ENCODE measurements at regions not wholly inside any gene's neighbourhood (a gene's known extent, or its start where the extent isn't known, plus 50 kb on each side); places are given as distances from the start of the nearest gene placed in this dataset.

DNA sequence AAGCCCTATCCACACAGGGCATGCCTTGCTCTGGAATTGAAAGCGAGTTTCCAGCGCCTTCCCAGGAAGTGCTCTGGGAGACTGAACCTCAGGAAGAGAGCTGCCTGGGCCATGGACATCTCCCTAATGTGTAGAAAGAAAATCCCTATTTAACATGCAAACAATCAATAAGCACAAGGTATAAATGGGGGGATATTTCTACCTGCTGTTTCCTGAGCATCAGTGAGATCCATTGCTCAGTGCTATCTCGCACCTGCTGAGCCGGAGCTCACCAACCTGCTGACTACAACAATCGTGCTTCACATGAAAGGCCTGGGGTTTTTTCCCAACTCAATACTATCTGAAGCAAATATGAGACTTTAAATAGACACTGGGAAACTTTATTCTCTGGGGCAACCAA is 584.0 kb downstream of the GLRX3 start:
- no peak for DNase-seq (ENCODE audit: low read depth)

DNA sequence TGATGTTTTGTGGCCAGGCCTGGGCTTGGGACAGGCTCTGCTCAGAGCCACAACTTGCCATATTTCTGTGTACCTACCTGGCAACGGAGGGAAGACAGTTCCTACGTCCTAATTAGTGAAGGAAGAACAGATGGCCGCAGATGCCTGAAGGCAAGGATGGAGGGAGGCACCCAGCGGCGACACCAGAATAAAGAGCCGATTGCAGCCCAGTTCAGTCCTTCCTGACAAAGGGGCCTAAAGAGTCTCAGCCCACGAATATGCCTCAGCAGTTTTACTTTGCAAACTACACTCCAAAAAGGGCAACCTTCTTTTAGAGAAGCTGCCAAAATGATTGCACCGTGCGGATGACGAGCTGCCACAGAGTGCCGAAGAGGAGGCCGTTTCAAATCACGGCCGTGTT is 585.8 kb downstream of the GLRX3 start:
- DNase-seq (ENCODE audit: low read depth), result no peak

DNA sequence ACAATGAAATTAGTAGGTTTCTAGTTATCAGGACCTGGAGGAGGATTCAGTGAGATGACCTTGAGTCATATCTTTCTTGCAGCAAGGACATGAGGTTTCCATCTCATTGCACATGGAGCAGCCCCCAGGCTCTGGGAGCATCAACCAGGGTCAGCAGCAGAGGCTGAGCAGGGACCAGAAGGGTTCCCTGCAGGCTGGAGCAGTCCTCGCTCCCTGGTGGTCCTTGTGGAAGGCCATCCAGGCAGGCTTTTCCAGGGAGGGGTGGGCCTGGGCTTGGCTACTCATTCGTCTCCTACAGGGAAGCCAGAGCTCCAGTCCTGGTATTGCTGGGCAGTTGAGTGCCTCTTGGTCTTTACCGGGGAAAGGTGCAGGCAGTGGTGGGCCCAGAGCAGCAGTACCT is 587.5 kb downstream of the GLRX3 start:
- DNase-seq (ENCODE audit: low read depth), result no peak

DNA sequence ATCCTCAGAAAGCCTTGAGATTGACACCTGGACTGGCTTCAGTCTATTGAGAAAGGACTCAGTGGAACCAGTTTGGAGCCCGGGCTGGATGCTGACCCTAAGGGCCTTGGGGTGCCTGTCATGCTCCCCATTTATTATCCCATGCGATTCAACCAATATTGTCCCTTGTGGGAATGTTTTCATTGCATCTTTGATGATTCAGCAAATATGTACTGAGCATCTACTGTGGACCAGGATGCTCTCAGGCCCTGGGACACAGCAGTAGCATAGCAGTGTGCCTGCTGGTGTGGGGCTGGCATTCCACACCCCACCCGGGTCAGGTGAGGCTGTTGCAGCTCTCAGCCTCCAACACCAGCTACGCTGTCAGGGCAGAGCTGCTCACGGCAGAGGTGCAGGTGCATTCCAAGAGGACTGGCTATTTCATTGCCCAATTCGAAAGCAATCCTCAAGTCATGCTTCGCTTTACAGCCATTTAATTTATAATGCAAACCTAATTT is 586.0 kb downstream of the TCERG1L start:
- no peak for DNase-seq (ENCODE audit: low read depth)

DNA sequence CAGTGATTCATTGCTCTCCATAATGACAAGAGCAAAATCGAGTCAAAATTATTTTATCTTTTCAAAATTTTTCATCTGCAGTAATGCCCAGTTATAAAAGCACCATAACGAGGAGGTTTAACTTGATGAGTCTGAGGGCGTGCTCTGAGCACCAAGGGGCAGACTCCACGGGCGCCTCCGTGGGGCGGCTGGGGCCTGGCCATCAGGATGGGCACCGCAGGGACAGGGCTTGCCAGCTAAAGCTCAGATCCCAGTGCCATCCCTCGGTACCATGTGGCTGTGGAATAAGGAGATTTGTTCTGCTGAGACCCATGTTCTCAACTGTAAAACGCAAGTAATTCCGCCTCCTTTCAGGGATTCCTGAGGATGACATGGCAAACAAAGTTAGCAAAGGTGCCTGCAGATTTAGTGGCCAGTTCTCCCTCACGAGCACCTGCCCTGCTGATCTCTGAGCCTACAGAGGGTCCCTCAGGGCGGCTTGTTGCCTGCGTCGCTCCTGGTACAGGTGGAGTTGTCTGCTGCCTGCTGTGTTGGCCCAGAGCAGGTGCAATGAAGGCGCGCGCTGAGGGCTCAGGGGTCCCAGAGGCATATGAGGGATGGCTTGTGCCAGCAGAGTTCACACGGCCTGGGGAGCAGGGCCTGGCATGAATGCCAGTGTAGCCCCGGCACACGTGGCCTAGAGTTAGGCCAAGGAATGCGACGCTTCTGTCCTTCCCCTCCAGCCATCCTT is 584.4 kb downstream of the TCERG1L start:
- DNase-seq (ENCODE audit: low read depth), result no peak

- no peak for DNase-seq (ENCODE audit: low read depth)
Measured at GRCh38 chr10:130727766-130728490, 583.6 kb downstream of the TCERG1L start.

GRCh38 chr10:130728531-130729215 is 582.8 kb downstream of the TCERG1L start:
- DNase-seq (ENCODE audit: low read depth), result no peak

- DNase-seq (ENCODE audit: low read depth), result no peak
Measured at GRCh38 chr10:130729876-130730275, 581.6 kb downstream of the TCERG1L start.

DNA sequence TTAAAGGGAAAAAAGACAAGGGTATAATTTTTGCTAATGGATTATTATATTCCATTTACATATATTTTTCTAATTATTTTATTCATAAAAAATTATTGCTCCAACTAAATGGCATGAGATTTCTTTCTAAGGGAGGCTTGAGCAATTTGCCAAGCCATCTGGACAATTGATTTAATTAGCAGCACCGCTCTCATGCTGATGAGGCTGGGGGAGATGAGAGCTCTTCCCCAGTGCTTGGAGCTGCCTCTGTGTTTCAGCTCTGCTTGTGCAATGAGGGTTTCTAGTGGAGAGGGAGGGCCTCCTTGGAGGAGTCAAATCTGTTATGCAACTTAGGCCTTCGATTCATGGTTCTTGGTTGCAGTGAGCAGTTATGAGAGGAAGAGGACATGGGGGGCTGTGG is 574.3 kb downstream of the TCERG1L start:
- DNase-seq (ENCODE audit: low read depth), result no peak

DNA sequence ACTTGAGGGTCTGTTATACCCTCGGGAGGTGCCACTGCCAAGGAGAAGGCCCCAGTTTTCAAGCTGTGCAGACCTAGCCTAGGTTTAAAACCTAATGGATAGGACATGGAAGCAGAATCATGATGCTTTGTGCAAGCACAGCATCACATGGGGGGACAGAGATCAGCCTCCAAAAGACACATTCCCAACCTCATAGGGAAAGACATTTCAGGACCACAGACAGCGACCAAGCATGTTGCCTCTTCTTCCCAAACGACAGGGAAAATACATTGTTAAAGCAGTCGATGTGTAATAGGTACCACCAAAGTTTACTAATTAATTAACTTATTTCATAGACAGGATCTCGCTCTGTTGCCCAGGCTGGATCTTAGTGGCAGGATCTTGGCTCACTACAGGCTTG is 573.9 kb downstream of the TCERG1L start:
- no peak for DNase-seq (ENCODE audit: low read depth)

GRCh38 chr10:130739016-130739756 is 572.3 kb downstream of the TCERG1L start:
- DNase-seq (ENCODE audit: low read depth), result no peak

DNA sequence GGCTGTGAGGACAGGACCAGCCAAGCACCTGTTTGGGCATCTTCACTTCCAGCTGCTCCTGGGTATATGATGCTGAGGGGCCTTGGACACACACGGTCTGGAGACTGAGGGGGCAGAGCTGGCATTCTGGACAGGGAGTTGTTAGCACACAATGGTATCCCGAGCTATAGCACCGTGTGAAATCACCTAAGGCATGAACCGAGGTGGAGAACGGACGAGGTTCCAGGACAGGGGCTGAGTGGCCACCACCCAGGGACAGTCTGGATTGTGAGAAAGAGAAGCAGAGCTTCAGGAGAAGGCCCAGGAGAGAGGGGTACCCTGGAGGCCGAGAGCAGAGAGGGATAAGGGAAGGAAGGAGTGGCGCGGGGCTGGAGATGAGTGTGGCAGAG is 571.8 kb downstream of the TCERG1L start:
- no peak for DNase-seq (ENCODE audit: low read depth)

DNA sequence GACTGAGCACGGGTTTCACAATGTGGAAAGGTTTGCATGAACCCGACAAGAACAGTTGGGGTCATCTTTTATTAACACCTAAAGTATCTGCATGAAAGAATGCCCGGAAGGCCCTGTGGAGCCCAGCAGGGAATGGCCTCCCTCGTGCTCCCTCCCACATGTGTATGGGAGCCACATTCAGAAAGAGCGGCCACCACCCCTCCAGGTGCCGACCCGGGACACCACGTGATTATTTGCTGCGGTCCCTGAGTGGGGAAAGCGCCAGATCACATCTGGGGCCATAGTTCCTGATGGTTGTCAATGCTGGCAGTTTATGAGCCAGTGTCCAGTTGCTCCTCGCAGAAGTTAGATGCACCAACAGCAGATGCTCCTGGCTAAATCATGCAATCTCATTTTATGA is 571.4 kb downstream of the TCERG1L start:
- DNase-seq (ENCODE audit: low read depth), result no peak

- no peak for DNase-seq (ENCODE audit: low read depth)
Measured at GRCh38 chr10:130740915-130741750, 570.4 kb downstream of the TCERG1L start.

- no peak for DNase-seq (ENCODE audit: low read depth)
Measured at GRCh38 chr10:130741901-130742855, 569.3 kb downstream of the TCERG1L start.

DNA sequence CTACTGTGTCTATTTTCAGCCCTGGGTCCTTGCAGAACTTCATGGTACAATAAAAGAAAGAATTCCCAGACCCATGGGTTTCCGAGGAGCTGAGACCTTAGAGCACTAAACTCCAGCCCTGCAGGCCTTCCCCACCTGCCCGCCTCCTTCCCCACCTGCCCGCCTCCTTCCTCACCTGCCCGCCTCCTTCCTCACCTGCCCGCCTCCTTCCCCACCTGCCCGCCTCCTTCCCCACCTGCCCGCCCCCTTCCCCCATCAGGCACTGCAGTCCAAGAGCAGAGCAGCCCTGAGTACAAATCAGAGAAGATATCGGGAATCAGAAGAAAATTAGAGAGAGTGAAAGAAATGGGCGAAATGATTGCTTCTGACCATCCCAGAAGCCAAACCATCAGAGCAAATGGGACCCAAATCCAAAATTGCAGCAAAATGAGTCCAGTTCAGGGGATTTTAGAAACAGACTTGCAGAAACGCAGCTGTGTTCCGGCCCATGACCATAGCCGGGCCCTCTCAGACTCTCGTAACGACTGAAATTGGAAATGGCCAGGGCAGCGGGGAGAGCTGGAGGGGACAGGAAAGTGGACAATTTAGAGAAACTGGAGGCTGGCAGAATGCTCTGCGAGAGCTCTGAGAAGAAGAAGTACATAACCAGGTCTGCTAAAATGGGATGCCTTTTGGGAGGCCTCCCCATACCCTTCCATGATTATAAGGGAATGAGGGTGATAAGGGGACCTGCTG is 568.4 kb downstream of the TCERG1L start:
- no peak for DNase-seq (ENCODE audit: low read depth)

GRCh38 chr10:130743751-130744271 is 567.7 kb downstream of the TCERG1L start:
- DNase-seq (ENCODE audit: low read depth), result no peak

GRCh38 chr10:130744631-130745030 is 566.9 kb downstream of the TCERG1L start:
- no peak for DNase-seq (ENCODE audit: low read depth)

DNA sequence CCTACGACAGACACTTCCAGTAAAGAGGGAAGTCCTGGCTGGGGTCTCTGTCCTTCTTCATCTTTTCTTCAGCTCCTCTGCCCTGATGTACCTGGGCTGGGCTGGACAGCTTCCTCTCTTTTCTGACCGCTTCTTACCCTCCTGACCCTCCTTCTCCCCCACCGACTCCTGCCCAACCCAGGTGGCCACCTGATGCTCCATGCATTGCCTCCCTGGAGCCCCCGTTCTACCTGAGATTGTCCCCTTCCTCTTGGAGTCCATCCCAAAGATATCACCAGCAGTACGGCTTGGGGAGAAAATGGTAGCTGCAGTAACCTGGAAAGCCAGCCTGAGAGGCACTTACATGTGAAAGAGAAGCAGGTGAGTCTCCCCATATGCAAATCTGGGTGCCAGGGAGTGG is 566.3 kb downstream of the TCERG1L start:
- no peak for DNase-seq (ENCODE audit: low read depth)

Measured in fibroblast of the conjunctiva (primary cell).